HG03095 (cell line): ENCODE measurements at regions not wholly inside any gene's neighbourhood (a gene's known extent, or its start where the extent isn't known, plus 50 kb on each side); places are given as distances from the start of the nearest gene placed in this dataset.
"Not testable (repeated sequence)": the region's sequence is repeated elsewhere in the genome, so short reads cannot be mapped to it uniquely, and the experiment has no call there.

ENCODE experiments used
- ATAC-seq: cut with Tn5 transposase; IDR thresholded peaks from one replicate; pipeline ENCODE4 v1.9.1; 2021; ENCODE audit warnings: moderate library complexity; ENCODE audit not compliant: unreplicated experiment

- no peak for ATAC-seq
Measured at GRCh38 chr13:66237411-66238062, 992.6 kb downstream of the PCDH9 start.

GRCh38 chr13:66234159-66234558 is 996.0 kb downstream of the PCDH9 start:
- no peak for ATAC-seq

- ATAC-seq: not testable (repeated sequence)
Measured at GRCh38 chr13:66231958-66232357, 998.2 kb downstream of the PCDH9 start.

GRCh38 chr13:66225072-66225471 is 1005.1 kb downstream of the PCDH9 start:
- ATAC-seq: no peak

GRCh38 chr13:66224663-66225062 is 1005.5 kb downstream of the PCDH9 start:
- no peak for ATAC-seq

- ATAC-seq: no peak
Measured at GRCh38 chr13:66222926-66223325, 1007.2 kb downstream of the PCDH9 start.

- no peak for ATAC-seq
Measured at GRCh38 chr13:66222127-66222526, 1008.0 kb downstream of the PCDH9 start.

GRCh38 chr13:66219506-66219905 is 1010.6 kb downstream of the PCDH9 start:
- no peak for ATAC-seq

- no peak for ATAC-seq
Measured at GRCh38 chr13:66218583-66218982, 1011.6 kb downstream of the PCDH9 start.

- ATAC-seq: no peak
Measured at GRCh38 chr13:66216728-66217127, 1013.4 kb downstream of the PCDH9 start.

GRCh38 chr13:66214467-66214866 is 1015.7 kb downstream of the PCDH9 start:
- ATAC-seq: no peak

GRCh38 chr13:66212511-66212910 is 1017.6 kb downstream of the PCDH9 start:
- peak; percentile 67 for ATAC-seq

GRCh38 chr13:66210677-66211076 is 1019.5 kb downstream of the PCDH9 start:
- no peak for ATAC-seq

- ATAC-seq: no peak
Measured at GRCh38 chr13:66208589-66208988, 1021.5 kb downstream of the PCDH9 start.

- ATAC-seq: no peak
Measured at GRCh38 chr13:66207610-66208009, 1022.5 kb downstream of the PCDH9 start.

GRCh38 chr13:66205807-66206206 is 1024.3 kb downstream of the PCDH9 start:
- ATAC-seq: no peak

GRCh38 chr13:66200555-66200954 is 1029.6 kb downstream of the PCDH9 start:
- ATAC-seq: no peak

GRCh38 chr13:66195238-66195637 is 1034.9 kb downstream of the PCDH9 start:
- no peak for ATAC-seq

- no peak for ATAC-seq
Measured at GRCh38 chr13:66189986-66190385, 1040.2 kb downstream of the PCDH9 start.

GRCh38 chr13:66180836-66181235 is 1049.3 kb downstream of the PCDH9 start:
- ATAC-seq: no peak

- ATAC-seq: no peak
Measured at GRCh38 chr13:66171920-66172319, 1058.2 kb downstream of the PCDH9 start.

- no peak for ATAC-seq
Measured at GRCh38 chr13:66162470-66162869, 1067.7 kb downstream of the PCDH9 start.

GRCh38 chr13:66159511-66159910 is 1070.6 kb downstream of the PCDH9 start:
- no peak for ATAC-seq
